GM18507 (cell line): ENCODE measurements at regions not wholly inside any gene's neighbourhood (a gene's known extent, or its start where the extent isn't known, plus 50 kb on each side); places are given as distances from the start of the nearest gene placed in this dataset.

Source experiments
- DNase-seq: peaks from one replicate; pipeline ENCODE4 v3.0.0; 2011; ENCODE audit warnings: low read depth; ENCODE audit not compliant: insufficient read length; ENCODE audit errors: extremely low spot score
- FAIRE-seq: peaks from 2 replicates; lab custom pipeline; 2011; peaks lifted over from hg19 to GRCh38; lab: Jason Lieb, UNC

DNA sequence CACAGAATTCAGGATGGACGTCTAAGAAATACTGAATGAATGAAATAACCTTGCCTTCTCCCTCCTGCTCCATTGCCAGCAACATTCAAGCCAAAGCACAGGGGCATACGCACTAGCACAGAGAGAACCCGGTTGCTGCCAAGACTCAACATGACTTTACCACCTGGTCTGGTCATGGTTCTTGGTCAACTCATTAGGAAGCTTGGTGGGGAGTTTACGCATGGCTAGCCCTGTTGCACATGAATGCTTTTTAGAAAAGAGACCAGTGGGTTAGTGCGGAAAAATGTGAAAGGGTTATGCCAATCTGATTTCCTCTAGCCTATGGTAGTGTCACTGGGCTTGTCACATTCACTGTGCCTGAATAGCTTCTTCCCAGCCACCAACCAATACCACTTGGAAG is 187.6 kb upstream of the NEBL start:
- DNase-seq (no peak), FAIRE-seq (no peak)

DNA sequence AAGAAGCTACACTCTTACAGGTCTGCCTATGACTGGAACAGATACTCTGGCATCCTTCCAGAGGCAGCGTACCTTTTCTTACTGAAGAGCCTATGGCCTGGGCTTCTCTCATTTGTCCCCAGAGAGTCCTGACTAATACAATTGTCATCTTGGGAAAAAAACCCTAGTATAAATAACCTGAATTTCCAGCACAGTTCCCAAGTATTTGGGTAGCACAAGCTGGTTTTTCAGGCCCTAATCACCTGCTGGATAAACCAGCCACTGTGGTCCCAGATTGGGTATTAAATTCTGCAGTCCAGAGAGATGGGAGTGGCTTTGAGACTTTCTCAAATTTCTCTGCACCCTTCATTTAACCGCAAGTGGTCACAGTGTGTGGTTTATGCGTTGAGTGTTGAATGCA is 186.8 kb upstream of the NEBL start:
- no peak for FAIRE-seq
- no peak for DNase-seq

DNA sequence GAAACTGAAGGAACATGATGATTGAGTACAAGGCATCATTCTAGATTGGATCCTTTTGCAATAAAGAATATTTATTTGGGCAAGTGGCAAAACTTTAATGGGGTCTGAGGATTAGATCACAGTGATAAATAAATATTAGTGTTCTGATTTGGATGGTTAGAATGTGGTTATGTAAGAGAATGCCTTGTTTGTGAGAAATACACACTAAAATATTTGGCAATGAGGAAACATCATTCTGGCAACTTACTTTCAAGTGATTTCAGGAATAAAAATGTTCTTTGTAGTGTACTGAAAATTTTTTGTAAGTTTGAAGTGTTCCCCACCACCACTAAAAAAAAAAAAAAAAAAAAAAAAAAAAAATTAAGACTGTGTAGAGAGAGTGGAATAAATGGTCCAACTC is 185.1 kb upstream of the NEBL start:
- DNase-seq, result no peak
- no peak for FAIRE-seq

DNA sequence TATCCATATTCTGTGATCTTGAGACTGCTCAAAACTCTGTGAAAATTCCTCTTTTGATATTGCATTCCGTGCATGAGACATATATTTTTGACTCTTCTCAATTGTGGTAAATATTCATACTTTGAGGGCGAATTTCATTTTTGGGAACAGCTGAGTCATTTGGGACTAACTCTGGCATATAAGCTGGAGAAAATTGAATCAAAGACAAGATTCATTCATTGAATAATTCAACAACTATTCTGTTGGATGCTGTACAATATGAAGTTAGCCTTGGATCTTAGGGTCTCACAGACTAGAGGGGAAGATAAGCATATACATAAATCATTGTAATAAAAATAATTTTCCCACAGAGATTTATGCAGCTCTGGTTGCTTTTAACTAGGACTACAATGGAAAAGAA is 183.2 kb upstream of the NEBL start:
- FAIRE-seq (no peak), DNase-seq (no peak)

DNA sequence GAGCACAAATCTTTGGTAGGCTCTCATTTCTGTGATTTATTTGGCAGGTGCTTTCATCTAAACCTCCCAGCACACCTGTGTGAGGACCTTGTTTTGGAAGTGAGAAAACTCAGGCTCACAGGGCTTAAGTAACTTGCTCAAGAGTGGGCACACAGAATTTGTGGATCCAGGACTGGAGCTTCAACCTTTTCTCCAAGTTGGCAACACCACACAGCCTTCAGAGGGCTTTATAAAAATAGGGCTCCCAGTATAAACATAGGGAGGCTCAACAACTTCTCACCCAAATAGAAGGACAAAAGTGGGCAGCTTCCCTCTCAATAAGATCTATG is 182.2 kb upstream of the NEBL start:
- DNase-seq (no peak), FAIRE-seq (no peak)

DNA sequence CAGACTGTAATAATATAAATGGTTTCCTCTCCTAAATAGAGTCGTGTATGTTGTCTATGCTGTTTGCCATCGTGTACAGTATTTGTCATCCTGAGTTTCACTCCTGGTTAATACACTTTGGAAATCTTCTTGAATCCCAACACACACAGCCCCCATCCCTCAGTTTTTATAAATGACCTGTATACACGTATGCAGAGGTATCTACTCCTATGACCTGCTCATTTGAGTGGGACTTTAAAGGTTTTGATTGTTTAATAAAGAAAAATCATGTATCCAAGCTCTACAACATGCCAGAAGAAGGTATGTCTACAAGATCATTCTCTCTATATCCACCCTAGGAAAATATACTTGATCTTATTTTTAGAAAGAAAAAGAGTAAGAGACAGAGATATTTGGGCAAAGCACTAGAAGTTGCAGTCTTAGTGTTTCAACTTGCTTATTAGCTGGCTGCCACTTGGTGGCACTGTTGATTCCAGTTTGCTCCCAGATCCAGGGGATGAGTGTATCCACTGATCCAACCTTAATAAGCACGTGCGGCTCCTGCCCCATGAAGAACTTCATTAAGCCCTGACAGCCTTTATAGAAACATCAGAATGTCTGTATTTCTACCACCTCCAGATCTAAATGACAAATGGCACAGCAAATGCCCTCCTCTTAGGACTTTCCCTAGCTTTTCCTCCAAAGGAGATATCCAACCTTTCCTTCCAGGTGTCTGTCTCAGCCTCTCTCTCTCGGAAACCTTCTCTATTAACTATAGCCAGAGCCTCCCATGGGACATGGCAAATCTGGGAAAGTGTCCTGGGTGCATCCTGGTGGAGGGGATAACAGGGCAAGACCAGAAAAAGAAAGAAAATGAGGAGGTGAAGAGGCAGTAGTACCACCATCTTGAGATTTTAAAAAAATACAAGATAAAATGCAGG is 181.6 kb upstream of the NEBL start:
- FAIRE-seq (peak; percentile 64), DNase-seq (no peak)

DNA sequence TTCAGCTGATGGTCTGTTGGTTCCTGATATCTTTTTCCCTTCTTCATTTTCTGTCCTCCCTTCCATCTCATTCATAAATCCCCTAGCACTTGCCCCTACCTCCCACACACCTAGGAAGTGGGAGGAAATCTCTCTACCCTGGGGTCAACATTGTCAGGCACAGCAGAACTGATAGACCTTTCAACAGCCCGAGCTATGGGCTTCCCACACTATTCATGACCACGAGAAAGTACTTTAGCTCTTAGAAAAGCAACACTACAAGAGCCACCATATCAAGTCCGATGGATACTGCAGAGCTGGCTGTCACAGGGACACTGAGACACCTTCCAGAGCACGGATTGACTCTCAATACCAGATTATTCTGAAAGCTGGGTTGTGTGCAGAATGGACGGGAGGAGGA is 180.6 kb upstream of the NEBL start:
- DNase-seq (no peak), FAIRE-seq (no peak)

DNA sequence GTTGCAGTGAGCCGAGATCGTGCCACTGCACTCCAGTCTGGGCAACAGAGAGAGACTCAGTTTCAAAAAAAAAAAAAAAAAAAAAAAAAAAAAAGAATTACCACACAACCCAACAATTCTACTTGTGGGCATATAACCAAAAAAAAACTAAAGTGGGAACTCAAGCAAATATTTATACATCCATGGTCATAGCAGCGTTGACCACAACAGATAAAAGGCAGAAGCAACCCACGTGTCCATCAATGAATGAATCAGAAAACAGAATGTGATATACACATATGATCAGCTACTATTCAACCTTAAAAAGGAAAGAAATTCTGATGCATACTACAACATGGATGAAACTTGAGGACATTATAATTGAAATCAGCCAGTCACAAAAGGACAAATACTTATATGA is 179.3 kb upstream of the NEBL start:
- no peak for DNase-seq
- FAIRE-seq, result no peak

DNA sequence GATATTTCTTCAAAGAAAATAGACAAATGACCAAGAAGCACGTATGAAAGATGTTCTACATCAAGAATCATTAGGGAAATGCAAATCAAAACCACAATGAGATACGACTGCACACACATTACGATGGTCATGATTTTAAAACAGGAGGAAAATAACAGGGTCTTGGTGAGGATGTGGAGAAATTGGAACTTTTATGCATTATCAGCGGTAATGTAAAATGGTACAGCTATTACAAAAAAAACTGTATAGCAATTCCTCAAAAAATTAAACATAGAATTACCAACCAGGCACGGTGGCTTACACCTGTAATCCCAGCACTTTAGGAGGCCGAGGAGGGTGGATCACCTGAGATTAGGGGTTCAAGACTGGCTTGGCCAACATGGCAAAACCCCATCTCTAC is 178.8 kb upstream of the NEBL start:
- DNase-seq (no peak), FAIRE-seq (no peak)

DNA sequence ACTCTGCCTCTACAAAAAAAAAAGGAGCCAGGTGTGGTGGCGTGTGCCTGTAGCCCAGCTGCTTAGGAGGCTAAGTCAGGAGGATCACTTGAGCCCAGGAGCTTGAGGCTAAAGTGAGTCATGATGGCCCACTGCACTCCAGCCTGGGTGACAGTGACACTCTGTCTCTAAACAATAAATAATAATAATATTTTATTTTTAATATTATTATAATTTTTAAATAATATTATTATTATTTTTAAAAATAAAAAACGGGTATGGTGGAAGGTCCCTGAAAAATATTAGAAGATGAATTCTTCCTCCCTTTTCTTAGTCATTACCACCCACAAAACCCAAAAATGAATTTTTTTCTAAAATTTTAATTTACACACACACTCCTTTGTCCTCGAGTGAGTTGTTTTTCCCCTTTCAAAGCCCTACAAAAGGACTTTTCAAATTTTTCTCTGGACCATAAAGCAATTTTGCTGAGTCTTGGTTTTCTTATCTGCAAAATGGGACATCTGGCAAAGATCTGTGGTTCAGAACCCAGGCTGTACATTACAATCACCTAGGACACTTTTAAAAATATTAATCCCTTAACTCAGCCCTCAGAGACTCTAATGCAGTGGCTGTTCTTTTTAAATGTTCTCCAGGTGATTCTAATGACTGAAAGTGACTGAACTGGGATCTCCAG is 174.0 kb upstream of the NEBL start:
- no peak for DNase-seq
- no peak for FAIRE-seq

DNA sequence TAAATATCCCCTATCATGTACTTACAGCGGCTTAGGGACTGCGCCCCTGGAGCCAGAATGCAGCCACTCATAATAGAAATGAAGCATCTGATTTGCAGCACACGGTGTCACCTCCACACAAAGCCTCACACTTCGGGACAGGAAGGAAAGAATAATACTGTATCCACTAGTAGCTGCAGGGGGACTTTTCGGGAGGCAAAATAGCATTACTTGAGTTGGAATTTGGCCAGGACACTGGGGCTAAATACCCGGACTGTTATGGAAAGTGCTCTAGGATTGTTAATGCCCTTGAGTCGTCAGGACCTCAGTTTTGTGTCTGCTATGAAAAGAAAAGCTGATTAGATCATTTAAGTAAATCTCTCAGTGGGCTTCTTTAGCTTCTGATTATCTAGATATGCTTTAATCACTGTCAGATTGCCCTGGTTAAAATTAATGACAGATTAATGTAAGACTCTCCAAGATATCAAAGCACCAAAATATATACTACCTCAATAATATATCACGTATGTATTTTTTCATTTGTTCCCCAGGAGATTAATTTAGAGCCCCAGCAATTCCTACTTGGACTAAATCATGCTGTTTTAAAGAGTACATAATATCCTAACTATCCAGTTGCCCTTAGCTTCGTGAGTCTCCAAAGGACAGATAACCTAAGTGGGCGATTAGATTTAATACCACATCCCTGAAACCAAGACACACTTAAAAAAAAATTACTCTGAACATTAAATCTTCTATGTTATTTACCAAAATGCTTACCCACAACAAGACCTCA is 173.0 kb upstream of the NEBL start:
- no peak for DNase-seq
- FAIRE-seq, result no peak

DNA sequence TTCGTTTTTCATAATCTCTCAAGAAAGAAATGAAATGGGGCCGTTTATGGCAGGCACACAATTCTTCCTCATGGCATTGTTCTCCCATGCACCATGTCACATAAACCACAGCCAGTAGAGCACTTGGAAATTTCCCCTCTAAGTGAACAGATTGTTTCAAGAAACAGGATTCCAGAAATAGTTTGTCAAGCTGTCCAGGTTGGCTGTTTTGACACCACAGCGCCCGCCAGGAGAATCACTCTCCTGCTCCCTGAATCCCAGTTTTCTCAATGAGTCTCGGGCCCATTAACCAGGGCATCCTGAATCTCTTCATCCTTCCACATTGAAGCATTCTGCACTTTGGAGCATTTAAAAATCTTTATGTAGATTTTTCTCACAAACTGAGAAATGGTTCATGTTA is 172.2 kb upstream of the NEBL start:
- no peak for DNase-seq
- no peak for FAIRE-seq

DNA sequence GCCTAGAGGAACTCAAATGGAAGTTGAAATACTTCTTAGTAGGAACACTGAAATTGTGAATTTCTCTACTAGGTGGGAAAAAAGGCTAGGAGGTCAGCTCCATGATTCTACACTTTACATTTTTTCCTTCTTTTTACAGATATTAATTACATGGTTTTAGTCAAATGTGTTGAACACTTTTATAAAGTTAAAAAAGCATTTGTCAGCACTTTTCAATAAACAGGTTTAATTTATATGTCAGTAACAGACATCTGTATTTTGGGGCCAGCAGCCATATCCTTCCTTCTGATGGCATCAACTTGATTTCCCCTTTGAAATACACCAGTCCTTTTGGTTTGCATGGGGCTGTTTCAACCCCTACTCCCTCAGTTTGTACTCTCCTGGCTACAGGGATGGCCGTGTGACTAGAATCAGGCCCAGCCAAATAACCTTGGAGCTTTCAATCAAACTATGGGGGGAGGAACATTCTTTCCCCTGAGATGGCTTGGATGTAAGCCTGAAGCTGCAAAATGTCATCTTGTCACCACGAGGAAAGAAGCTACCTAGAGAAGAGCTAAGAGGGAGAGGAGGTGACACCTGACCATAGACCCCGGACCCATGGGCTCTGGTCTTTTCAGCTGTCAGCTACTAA is 171.0 kb upstream of the NEBL start:
- DNase-seq (no peak), FAIRE-seq (no peak)

DNA sequence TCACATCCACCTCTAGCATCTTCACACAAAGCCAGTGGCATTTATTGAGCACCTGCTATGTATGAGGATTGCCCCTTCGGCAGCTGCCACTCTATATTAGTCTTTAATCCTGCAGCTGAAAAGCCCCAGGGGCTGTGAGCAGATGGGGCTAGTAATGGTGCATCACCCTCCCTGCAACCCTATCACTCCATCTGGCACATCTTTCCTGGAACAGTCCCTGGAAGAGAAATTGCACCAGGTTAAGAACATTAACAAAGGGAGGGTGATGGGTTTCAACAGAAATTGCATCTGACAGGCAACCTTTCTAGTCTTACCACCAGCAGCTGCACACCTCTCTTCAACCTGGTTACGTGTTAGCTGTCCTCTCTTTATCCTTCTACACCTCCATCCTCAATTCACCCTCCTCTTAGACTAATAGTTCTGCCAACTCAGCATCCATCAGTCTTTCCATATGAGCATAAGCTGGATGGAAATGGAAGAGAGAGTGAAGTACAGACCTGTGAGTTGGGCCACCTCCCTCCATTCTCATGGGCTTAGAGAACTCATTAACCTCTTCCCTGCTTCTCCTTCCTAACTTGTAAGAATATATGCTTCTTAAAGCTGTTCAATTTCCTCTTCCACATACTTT is 168.6 kb upstream of the NEBL start:
- DNase-seq (no peak), FAIRE-seq (no peak)

DNA sequence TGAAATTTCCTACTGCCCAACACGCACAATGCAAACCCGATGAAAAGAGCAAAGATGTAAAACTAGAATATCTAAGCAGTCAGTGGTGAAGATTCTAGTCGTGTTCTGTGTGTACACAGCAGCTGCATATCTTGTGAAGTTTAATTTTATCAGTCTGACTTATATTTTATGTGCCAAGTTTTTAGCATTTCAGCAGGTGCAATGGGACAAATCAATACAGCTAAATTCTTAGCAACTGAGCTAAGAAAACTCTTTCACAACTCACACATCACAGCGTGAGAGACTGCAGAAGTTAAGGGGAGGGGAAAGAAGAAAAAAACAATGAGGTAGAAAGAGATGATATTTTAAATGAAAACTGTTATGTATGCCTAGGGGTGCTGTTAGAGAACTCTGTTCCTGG is 164.9 kb upstream of the NEBL start:
- no peak for FAIRE-seq

DNA sequence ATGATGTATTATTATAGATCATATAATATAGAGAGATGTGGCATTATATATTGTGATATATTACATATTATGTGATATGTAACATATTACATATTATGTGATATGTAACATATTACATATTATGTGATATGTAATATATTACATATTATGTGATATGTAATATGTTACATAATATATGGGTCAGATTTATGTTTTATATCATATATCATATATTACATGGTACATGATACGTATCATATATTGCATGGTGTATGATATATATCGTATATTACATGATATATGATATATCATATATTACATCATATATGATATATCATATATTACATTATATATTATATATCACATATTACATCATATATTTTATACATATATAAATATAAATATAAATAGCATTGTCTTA is 164.1 kb upstream of the NEBL start:
- no peak for FAIRE-seq

More for the DNA sequence above, 164.9 kb upstream of the NEBL start:
- DNase-seq, result no peak

DNA sequence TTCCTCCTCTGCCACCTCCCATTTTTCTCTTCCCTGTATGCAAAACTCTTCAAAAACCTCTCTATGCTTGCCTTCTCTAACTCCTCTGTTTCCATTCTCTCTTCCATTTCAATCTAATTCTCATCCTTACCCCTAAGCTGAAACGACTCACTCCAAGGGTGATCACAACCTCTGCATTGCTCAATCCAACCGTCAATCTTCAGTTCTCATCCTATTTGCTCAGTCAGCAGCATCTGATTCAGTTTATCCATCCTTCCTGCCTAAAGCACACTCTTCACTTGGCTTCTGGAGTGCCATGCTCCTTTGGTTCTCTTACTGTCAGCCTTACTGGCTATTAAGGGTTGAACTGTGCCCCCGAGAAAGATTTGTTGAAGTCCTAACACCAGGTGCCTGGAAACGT is 163.5 kb upstream of the NEBL start:
- DNase-seq (no peak), FAIRE-seq (no peak)

More for the DNA sequence above, 164.1 kb upstream of the NEBL start:
- no peak for DNase-seq

DNA sequence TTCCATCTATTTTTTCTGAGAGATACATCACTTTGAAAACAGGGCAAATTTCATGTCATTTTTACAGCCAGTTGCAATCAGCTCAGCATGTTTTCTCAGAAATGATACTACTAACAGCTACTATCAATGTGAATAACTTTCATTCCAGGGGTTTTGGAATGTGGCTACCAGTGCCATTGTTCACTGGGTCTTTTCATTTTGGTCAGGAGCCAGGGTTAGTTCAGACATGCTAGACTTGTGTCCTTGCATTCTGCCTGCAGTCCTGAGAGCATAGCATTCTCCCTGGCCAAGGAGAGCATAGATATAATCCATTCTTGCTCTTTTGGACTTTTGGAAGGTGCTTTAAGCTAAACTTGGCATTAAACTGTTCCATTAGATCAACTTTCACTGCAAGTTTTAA is 160.9 kb upstream of the NEBL start:
- no peak for FAIRE-seq
- no peak for DNase-seq

DNA sequence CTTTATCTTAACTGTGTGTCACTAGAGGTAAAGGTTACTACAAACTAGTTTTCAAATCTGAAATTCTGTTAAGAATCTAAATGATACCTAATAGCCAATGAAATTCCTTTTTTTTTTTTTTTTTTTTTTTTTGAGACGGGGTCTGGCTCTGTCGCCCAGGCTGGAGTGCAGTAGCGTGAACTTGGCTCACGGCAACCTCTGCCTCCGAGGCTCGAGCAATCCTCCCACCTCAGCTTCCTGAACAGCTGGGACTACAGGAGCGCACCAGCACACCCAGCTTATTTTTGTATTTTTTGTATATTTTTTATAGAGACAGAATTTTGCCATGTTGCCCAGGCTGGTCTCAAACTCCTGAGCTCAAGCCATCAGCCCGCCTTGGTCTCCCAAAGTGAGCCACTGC is 160.3 kb upstream of the NEBL start:
- DNase-seq, result no peak
- no peak for FAIRE-seq

DNA sequence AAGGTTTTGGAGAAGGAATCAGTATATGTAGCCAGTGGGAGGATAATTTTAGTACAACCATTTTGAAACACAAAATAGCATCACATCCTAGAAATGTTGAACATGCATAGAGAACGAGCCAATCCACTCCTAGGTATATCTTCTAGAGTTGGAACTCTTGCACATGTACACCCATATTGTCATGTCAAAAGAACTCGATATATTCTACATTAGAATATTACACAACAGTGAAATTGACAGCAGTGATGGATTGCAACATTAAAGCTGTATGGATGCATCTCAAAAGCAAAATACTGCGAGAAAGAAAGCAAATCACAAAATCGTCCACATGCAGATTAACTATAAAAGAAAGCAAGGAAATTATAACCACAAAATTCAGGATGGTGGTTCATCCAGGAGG is 159.3 kb upstream of the NEBL start:
- FAIRE-seq (no peak), DNase-seq (no peak)
